CD4-positive, alpha-beta T cell treated with Interleukin-4 for 4 hours (primary cell): ENCODE measurements at regions not wholly inside any gene's neighbourhood (a gene's known extent, or its start where the extent isn't known, plus 50 kb on each side); places are given as distances from the start of the nearest gene placed in this dataset.
A peak's percentile ranks its signal among the peaks of the same experiment; 100 is the strongest.
"Not testable (repeated sequence)": the region's sequence is repeated elsewhere in the genome, so short reads cannot be mapped to it uniquely, and the experiment has no call there.

ENCODE experiments used
- DNase-seq: peaks from one replicate; pipeline ENCODE4 v3.0.0-alpha.2; 2020

- no peak for DNase-seq
Observed at GRCh38 chr5:39629946-39630345, 205.2 kb upstream of the DAB2 start.

GRCh38 chr5:39628348-39628747 is 203.6 kb upstream of the DAB2 start:
- DNase-seq = no peak

- no peak for DNase-seq
Observed at GRCh38 chr5:39624890-39625289, 200.1 kb upstream of the DAB2 start.

- DNase-seq = no peak
Observed at GRCh38 chr5:39624268-39624886, 199.6 kb upstream of the DAB2 start.

- DNase-seq = no peak
Observed at GRCh38 chr5:39623291-39623865, 198.6 kb upstream of the DAB2 start.

- no peak for DNase-seq
Observed at GRCh38 chr5:39622281-39622680, 197.5 kb upstream of the DAB2 start.

GRCh38 chr5:39619168-39619818 is 194.5 kb upstream of the DAB2 start:
- DNase-seq = no peak

GRCh38 chr5:39618391-39618790 is 193.6 kb upstream of the DAB2 start:
- DNase-seq = no peak

- DNase-seq = no peak
Observed at GRCh38 chr5:39616131-39616530, 191.4 kb upstream of the DAB2 start.

GRCh38 chr5:39611076-39611475 is 186.3 kb upstream of the DAB2 start:
- not testable (repeated sequence) for DNase-seq

GRCh38 chr5:39608024-39608423 is 183.2 kb upstream of the DAB2 start:
- DNase-seq = no peak

GRCh38 chr5:39606591-39606990 is 181.8 kb upstream of the DAB2 start:
- no peak for DNase-seq

- DNase-seq = no peak
Observed at GRCh38 chr5:39605588-39606575, 181.1 kb upstream of the DAB2 start.

GRCh38 chr5:39605145-39605544 is 180.4 kb upstream of the DAB2 start:
- no peak for DNase-seq

- no peak for DNase-seq
Observed at GRCh38 chr5:39604491-39604890, 179.7 kb upstream of the DAB2 start.

GRCh38 chr5:39599721-39600431 is 175.1 kb upstream of the DAB2 start:
- peak; percentile 5 for DNase-seq

GRCh38 chr5:39598661-39599248 is 174.0 kb upstream of the DAB2 start:
- DNase-seq = no peak

- DNase-seq = no peak
Observed at GRCh38 chr5:39588179-39588578, 163.4 kb upstream of the DAB2 start.

- DNase-seq = no peak
Observed at GRCh38 chr5:39587675-39588074, 162.9 kb upstream of the DAB2 start.

- no peak for DNase-seq
Observed at GRCh38 chr5:39586185-39586584, 161.4 kb upstream of the DAB2 start.

GRCh38 chr5:39584927-39585326 is 160.1 kb upstream of the DAB2 start:
- no peak for DNase-seq
